ENCODE measurements at regions not wholly inside any gene's neighbourhood (a gene's known extent, or its start where the extent isn't known, plus 50 kb on each side); places are given as distances from the start of the nearest gene placed in this dataset.

GRCh38 chr2:35416391-35417140 is 939.0 kb upstream of the CRIM1 start:
- TF ChIP-seq CTCF (IDR thresholded peaks at IDR 0.05) = no peak
- no peak for TF ChIP-seq POLR2A (IDR thresholded peaks at IDR 0.05)
- DNase-seq = no peak
- Histone ChIP-seq H3K36me3 (no peaks in the 10 kb centered on the region), H3K27ac (no peak overlapping the region), H3K4me1 (no peaks in the 10 kb centered on the region), H3K4me3 (no peak overlapping the region), H3K9me3 (no peaks in the 10 kb centered on the region), H3K27me3 (no peaks in the 10 kb centered on the region)
- intact Hi-C loops (cut with DNase I) = no loop called here
- 21 to 44% methylated on average over 2 of the region's 2 CpGs for WGBS, 2 donors

GRCh38 chr2:35415942-35416341 is 939.6 kb upstream of the CRIM1 start:
- Histone ChIP-seq H3K4me1 (no peaks in the 10 kb centered on the region), H3K9me3 (no peaks in the 10 kb centered on the region), H3K27me3 (no peaks in the 10 kb centered on the region), H3K27ac (no peak overlapping the region), H3K36me3 (no peaks in the 10 kb centered on the region), H3K4me3 (no peak overlapping the region)
- TF ChIP-seq POLR2A (IDR thresholded peaks at IDR 0.05) = no peak
- no peak for TF ChIP-seq CTCF (IDR thresholded peaks at IDR 0.05)
- DNase-seq = no peak
- 58 to 64% methylated on average over 4 of the region's 4 CpGs for WGBS, 2 donors
- intact Hi-C loops (cut with DNase I) = no loop called here

- Histone ChIP-seq H3K27me3 (no peaks in the 10 kb centered on the region), H3K4me1 (no peaks in the 10 kb centered on the region), H3K27ac (no peak overlapping the region), H3K4me3 (no peak overlapping the region), H3K9me3 (no peaks in the 10 kb centered on the region), H3K36me3 (no peaks in the 10 kb centered on the region)
- WGBS, 2 donors = 75 to 88% methylated on average over 1 of the region's 1 CpG
- DNase-seq = no peak
- TF ChIP-seq CTCF (IDR thresholded peaks at IDR 0.05) (peak in 2 of 6 experiments; percentile 12 to 29), POLR2A (IDR thresholded peaks at IDR 0.05) (no peak)
- intact Hi-C loops (cut with DNase I) = no loop called here
Measured at GRCh38 chr2:35415282-35415681, 940.3 kb upstream of the CRIM1 start.

DNA sequence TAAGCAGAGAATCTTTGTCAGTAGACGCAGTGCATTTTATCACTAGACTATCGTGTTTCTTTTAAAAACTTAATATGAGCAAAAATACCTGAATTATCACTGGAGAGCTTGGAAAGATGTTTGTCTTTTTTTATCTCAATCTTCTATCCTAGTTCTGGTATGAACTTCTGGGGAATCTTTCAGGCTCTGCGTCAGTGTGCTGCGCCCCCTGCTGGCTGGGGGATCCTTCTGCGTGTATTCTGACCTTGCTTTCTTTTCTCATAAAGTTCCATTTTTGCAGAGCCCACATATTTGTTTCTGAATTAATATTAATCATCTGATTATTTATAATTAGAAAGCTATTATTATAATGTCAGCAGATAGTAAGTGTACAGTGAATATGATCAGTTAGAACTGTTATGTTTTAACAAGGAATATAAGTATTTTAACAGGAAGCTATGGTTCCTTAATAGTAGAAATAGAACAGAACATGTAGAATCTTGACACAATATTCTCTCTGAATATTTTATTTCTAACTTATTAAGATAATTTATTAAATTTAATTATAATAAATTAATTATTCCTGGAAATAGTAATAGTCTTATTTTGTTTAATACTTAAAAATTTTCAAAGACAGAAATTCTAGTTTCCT is 945.0 kb upstream of the CRIM1 start:
- no peaks in the 10 kb centered on the region for H3K4me1 ChIP-seq
- TF ChIP-seq POLR2A (IDR thresholded peaks at IDR 0.05) = no peak
- TF ChIP-seq CTCF (IDR thresholded peaks at IDR 0.05) = peak; percentile 60 to 91 (median 79)
- no peak for DNase-seq
- no peaks in the 10 kb centered on the region for H3K9me3 ChIP-seq
- intact Hi-C loops (cut with DNase I) = no loop called here
- 33 to 39% methylated on average over 5 of the region's 5 CpGs for WGBS, 2 donors
- no peak overlapping the region for H3K27ac ChIP-seq
- no peaks in the 10 kb centered on the region for H3K27me3 ChIP-seq
- H3K36me3 ChIP-seq = no peaks in the 10 kb centered on the region
- H3K4me3 ChIP-seq = no peak overlapping the region

DNA sequence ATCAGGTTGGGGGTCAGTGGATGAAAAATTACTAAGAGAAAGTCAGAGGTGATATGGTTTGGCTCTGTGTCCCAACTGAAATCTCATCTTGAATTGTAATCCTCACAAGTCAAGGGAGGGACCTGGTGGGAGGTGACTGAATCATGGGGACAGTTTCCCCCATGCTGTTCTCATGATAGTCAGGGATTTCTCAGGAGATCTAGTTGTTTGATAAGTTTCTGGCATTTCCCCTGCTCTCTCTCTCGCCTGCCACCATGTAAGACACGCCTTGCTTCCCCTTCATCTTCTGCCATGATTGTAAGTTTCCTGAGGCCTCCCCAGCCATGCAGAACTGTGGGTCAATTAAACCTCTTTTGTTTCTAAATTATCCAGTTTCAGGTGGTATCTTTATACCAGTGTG is 945.8 kb upstream of the CRIM1 start:
- H3K9me3 ChIP-seq = no peaks in the 10 kb centered on the region
- DNase-seq = no peak
- no peak overlapping the region for H3K4me3 ChIP-seq
- intact Hi-C loops (cut with DNase I) = no loop called here
- no peak for TF ChIP-seq CTCF (IDR thresholded peaks at IDR 0.05)
- TF ChIP-seq POLR2A (IDR thresholded peaks at IDR 0.05) = no peak
- no peaks in the 10 kb centered on the region for H3K36me3 ChIP-seq
- no peak overlapping the region for H3K27ac ChIP-seq
- 53 to 75% methylated on average over 2 of the region's 2 CpGs for WGBS, 2 donors
- no peaks in the 10 kb centered on the region for H3K4me1 ChIP-seq
- no peaks in the 10 kb centered on the region for H3K27me3 ChIP-seq
